ENCODE measurements at regions not wholly inside any gene's neighbourhood (a gene's known extent, or its start where the extent isn't known, plus 50 kb on each side); places are given as distances from the start of the nearest gene placed in this dataset.

DNA sequence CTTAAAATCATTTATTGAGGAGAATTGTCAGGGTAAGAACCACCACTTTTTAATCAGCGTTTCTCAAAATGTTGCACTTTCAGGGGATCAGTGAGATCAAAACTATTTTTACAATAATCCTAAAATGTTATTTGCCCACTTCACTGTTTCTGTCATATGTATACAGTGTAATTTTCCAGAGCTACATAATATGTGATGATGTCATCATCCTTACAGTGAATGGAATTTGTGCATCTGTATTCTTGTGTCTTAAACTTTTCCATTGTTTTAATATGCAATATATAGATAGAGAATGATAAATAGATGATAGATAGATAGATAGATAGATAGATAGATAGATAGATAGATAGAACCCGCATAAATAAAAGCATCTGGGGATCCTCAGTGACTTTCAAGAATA, 518.0 kb downstream of the ADCYAP1 start:
- Histone ChIP-seq H3K9ac (ENCODE audit: extremely low read depth, low read length, poor library complexity, severe bottlenecking) (no peak overlapping the region), H3K4me3 (ENCODE audit: low read length) (no peak overlapping the region), H3K9me3 (ENCODE audit: control insufficient read depth, low read length) (no peaks in the 10 kb centered on the region), H3K27ac (ENCODE audit: low read depth, low read length) (no peak overlapping the region), H3K27me3 (ENCODE audit: control insufficient read depth, insufficient read depth, low read length, poor library complexity, severe bottlenecking) (no peaks in the 10 kb centered on the region), H3K36me3 (ENCODE audit: control insufficient read depth, insufficient read depth, low read length) (no peaks in the 10 kb centered on the region), H3K4me1 (ENCODE audit: control insufficient read depth, insufficient read depth, low read length) (no peaks in the 10 kb centered on the region)
- Mint-ChIP-seq H3K9me3 (no peaks in the 10 kb centered on the region), H3K4me3 (no peak overlapping the region), H3K27ac (no peak overlapping the region), H3K4me1 (no peaks in the 10 kb centered on the region), H3K27me3 (ENCODE audit: insufficient read depth) (no peaks in the 10 kb centered on the region), H3K36me3 (ENCODE audit: low read depth) (no peaks in the 10 kb centered on the region)
- WGBS, 2 experiments (ENCODE audit: insufficient coverage in 1 of 2, insufficient read length in 1 of 2): 86 to 90% methylated on average over 2 of the region's 2 CpGs
- no peak for DNase-seq
- TF ChIP-seq, protein P1, sequence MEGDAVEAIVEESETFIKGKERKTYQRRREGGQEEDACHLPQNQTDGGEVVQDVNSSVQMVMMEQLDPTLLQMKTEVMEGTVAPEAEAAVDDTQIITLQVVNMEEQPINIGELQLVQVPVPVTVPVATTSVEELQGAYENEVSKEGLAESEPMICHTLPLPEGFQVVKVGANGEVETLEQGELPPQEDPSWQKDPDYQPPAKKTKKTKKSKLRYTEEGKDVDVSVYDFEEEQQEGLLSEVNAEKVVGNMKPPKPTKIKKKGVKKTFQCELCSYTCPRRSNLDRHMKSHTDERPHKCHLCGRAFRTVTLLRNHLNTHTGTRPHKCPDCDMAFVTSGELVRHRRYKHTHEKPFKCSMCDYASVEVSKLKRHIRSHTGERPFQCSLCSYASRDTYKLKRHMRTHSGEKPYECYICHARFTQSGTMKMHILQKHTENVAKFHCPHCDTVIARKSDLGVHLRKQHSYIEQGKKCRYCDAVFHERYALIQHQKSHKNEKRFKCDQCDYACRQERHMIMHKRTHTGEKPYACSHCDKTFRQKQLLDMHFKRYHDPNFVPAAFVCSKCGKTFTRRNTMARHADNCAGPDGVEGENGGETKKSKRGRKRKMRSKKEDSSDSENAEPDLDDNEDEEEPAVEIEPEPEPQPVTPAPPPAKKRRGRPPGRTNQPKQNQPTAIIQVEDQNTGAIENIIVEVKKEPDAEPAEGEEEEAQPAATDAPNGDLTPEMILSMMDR (conservative IDR thresholded peaks at IDR 0.05): no peak

DNA sequence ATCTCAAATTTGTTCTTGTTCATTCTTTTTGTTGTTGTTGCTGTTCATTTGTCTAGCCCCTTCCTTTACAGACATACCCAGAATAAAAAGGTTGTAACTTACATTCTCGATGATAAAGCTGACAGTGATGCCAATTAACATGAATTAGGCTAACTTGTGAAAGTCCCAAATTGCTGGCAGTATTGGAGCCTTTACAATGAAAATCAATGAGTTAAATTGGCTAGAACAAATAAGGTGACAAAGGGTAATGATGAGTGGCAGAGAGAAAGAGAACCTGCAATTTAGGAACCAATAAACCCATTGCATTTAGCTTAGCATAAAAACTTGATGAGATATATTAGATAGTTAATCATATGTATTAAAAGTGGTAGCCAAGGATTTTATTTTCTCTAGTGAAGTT, 521.0 kb downstream of the ADCYAP1 start:
- H3K36me3 ChIP-seq (ENCODE audit: control insufficient read depth, insufficient read depth, low read length): no peaks in the 10 kb centered on the region
- no peak overlapping the region for H3K4me3 ChIP-seq (ENCODE audit: low read length)
- Mint-ChIP-seq H3K36me3 (ENCODE audit: low read depth) (no peaks in the 10 kb centered on the region), H3K27ac (no peak overlapping the region), H3K9me3 (no peaks in the 10 kb centered on the region), H3K27me3 (ENCODE audit: insufficient read depth) (no peaks in the 10 kb centered on the region), H3K4me1 (no peaks in the 10 kb centered on the region), H3K4me3 (no peak overlapping the region)
- H3K27ac ChIP-seq (ENCODE audit: low read depth, low read length): no peak overlapping the region
- no peaks in the 10 kb centered on the region for H3K27me3 ChIP-seq (ENCODE audit: control insufficient read depth, insufficient read depth, low read length, poor library complexity, severe bottlenecking)
- DNase-seq: no peak
- no peaks in the 10 kb centered on the region for H3K9me3 ChIP-seq (ENCODE audit: control insufficient read depth, low read length)
- H3K9ac ChIP-seq (ENCODE audit: extremely low read depth, low read length, poor library complexity, severe bottlenecking): no peak overlapping the region
- no peaks in the 10 kb centered on the region for H3K4me1 ChIP-seq (ENCODE audit: control insufficient read depth, insufficient read depth, low read length)
- TF ChIP-seq, protein P1 (conservative IDR thresholded peaks at IDR 0.05): no peak
- WGBS, 2 experiments (ENCODE audit: insufficient coverage in 1 of 2, insufficient read length in 1 of 2): 68 to 86% methylated on average over 1 of the region's 1 CpG

DNA sequence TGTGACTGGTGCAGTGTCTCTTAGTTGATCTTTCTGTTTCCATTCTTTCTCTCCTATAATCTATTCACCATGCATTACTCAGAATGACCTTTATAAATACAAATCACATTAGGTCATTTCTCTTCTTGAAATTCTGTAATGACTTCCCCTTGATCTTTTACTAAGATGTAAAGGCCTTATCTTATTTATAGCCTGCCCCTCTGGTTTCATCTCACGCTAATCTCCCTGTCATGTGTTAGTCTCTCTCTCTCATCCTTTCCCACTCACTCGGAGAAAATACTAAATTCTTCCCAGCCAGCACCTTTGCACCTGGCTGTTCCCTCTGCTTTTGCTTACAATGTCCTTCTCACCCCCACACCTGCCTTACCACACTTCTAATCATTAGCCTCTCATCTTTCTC, 530.8 kb downstream of the ADCYAP1 start:
- Mint-ChIP-seq H3K4me1 (no peaks in the 10 kb centered on the region), H3K27ac (no peak overlapping the region), H3K9me3 (no peaks in the 10 kb centered on the region), H3K27me3 (ENCODE audit: insufficient read depth) (no peaks in the 10 kb centered on the region), H3K4me3 (no peak overlapping the region), H3K36me3 (ENCODE audit: low read depth) (no peaks in the 10 kb centered on the region)
- Histone ChIP-seq H3K27me3 (ENCODE audit: control insufficient read depth, insufficient read depth, low read length, poor library complexity, severe bottlenecking) (no peaks in the 10 kb centered on the region), H3K9me3 (ENCODE audit: control insufficient read depth, low read length) (no peaks in the 10 kb centered on the region), H3K4me3 (ENCODE audit: low read length) (no peak overlapping the region), H3K27ac (ENCODE audit: low read depth, low read length) (no peak overlapping the region), H3K9ac (ENCODE audit: extremely low read depth, low read length, poor library complexity, severe bottlenecking) (no peak overlapping the region), H3K4me1 (ENCODE audit: control insufficient read depth, insufficient read depth, low read length) (no peaks in the 10 kb centered on the region), H3K36me3 (ENCODE audit: control insufficient read depth, insufficient read depth, low read length) (no peaks in the 10 kb centered on the region)
- DNase-seq: no peak
- WGBS, 2 experiments (ENCODE audit: insufficient coverage in 1 of 2, insufficient read length in 1 of 2): 90% methylated on average over 2 of the region's 2 CpGs
- TF ChIP-seq, protein P1 (conservative IDR thresholded peaks at IDR 0.05): no peak
